Fibroblast of villous mesenchyme (primary cell): ENCODE measurements at regions not wholly inside any gene's neighbourhood (a gene's known extent, or its start where the extent isn't known, plus 50 kb on each side); places are given as distances from the start of the nearest gene placed in this dataset.

Source experiments
- DNase-seq: peaks from one replicate; pipeline ENCODE4 v3.0.0-alpha.2; 2010; ENCODE audit warnings: low read depth
- H3K4me3 ChIP-seq: 2 replicates; pipeline ENCODE4 v1.5.1; 2011; ENCODE audit warnings: low read depth, mild to moderate bottlenecking, low read length
- CTCF ChIP-seq: IDR thresholded peaks from 2 replicates; pipeline ENCODE4 v1.5.1; 2012; ENCODE audit warnings: low read depth, mild to moderate bottlenecking, low read length; ENCODE audit not compliant: insufficient read depth

- DNase-seq: no peak
- H3K4me3 ChIP-seq: no peak overlapping the region
- no peak for TF ChIP-seq CTCF
These were observed 298.0 kb upstream of the FAT1 start for GRCh38 chr4:187021436-187022205.

- peak; percentile 91 for DNase-seq
- H3K4me3 ChIP-seq: no peak overlapping the region
- no peak for TF ChIP-seq CTCF
These were observed 303.6 kb upstream of the FAT1 start for GRCh38 chr4:187027272-187027671.

- no peak overlapping the region for H3K4me3 ChIP-seq
- DNase-seq: no peak
- no peak for TF ChIP-seq CTCF
These were observed 318.6 kb upstream of the FAT1 start for GRCh38 chr4:187042251-187042650.

- no peak for TF ChIP-seq CTCF
- H3K4me3 ChIP-seq: no peak overlapping the region
- no peak for DNase-seq
These were observed 322.8 kb upstream of the FAT1 start for GRCh38 chr4:187046471-187046870.

- TF ChIP-seq CTCF: no peak
- no peak overlapping the region for H3K4me3 ChIP-seq
- no peak for DNase-seq
These were observed 335.4 kb upstream of the FAT1 start for GRCh38 chr4:187059021-187059420.

GRCh38 chr4:187059895-187060294 lies 336.2 kb upstream of the FAT1 start:
- no peak overlapping the region for H3K4me3 ChIP-seq
- no peak for TF ChIP-seq CTCF
- no peak for DNase-seq

- no peak overlapping the region for H3K4me3 ChIP-seq
- TF ChIP-seq CTCF: no peak
- DNase-seq: no peak
These were observed 336.9 kb upstream of the FAT1 start for GRCh38 chr4:187060551-187060950.
